ENCODE measurements at regions not wholly inside any gene's neighbourhood (a gene's known extent, or its start where the extent isn't known, plus 50 kb on each side); places are given as distances from the start of the nearest gene placed in this dataset.
"Not testable (repeated sequence)": the region's sequence is repeated elsewhere in the genome, so short reads cannot be mapped to it uniquely, and the experiment has no call there.

DNA sequence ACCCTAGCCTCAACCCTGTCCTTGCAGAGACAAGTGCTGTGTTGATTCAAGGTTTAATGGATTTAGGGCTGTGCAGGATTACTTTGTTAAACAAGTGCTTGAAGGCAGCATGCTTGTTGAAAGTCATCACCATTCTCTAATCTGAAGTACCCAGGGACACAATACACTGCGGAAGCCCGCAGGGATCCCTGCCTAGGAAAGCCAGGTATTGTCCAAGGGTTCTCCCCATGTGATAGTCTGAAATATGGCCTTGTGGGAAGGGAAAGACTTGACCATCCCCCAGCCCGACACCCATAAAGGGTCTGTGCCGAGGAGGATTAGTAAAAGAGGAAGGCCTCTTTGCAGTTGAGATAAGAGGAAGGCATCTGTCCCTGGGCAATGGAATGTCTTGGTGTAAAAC, 118.9 kb downstream of the ZNF486 start:
- H3K27me3 Mint-ChIP-seq, H3K27ac Mint-ChIP-seq, H3K36me3 Mint-ChIP-seq, H3K4me1 Mint-ChIP-seq, H3K9me3 Mint-ChIP-seq, H3K4me3 Mint-ChIP-seq, ATAC-seq: not testable (repeated sequence)

DNA sequence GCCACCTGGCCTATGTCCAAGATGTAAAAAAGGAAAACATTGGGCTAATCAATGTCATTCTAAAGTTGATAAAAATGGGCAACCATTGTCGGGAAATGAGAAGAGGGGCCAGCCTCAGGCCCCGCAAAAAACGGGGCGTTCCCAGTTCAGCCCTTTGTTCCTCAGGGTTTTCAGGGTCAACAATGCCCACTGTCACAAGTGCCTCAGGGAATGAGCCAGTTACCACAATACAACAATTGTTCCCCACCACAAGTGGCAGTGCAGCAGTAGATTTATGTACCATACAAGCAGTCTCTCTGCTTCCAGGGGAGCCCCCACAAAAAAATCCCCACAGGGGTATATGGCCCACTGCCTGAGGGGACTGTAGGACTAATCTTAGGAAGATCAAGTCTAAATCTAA, 112.5 kb downstream of the ZNF486 start:
- Mint-ChIP-seq H3K4me1 (peaks cover under 1% of the 10 kb centered on the region), H3K27me3 (no peaks in the 10 kb centered on the region), H3K9me3 (peaks cover 5% of the 10 kb centered on the region), H3K36me3 (no peaks in the 10 kb centered on the region), H3K4me3 (no peak overlapping the region), H3K27ac (no peak overlapping the region)
- ATAC-seq = no peak

DNA sequence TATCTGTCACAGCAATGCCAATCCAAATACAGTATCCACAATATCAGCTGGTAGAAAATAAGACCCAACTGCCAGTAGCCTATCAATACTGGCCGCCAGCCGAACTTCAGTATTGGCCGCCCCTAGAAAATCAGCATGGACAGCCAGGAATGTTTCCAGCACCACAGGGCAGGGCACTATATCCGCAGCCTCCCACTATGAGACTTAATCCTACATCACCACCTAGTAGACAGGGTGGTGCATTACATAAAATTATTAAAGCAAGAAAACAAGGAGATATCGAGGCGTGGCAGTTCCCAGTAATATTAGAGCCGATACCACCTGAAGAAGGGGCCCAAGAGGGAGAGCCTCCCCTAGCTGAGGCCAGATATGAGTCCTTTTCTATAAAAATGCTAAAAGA, 111.3 kb downstream of the ZNF486 start:
- Mint-ChIP-seq H3K27me3 (no peaks in the 10 kb centered on the region), H3K36me3 (no peaks in the 10 kb centered on the region), H3K9me3 (peaks cover 5% of the 10 kb centered on the region), H3K4me3 (no peak overlapping the region), H3K27ac (no peak overlapping the region), H3K4me1 (peaks cover 8% of the 10 kb centered on the region)
- no peak for ATAC-seq

DNA sequence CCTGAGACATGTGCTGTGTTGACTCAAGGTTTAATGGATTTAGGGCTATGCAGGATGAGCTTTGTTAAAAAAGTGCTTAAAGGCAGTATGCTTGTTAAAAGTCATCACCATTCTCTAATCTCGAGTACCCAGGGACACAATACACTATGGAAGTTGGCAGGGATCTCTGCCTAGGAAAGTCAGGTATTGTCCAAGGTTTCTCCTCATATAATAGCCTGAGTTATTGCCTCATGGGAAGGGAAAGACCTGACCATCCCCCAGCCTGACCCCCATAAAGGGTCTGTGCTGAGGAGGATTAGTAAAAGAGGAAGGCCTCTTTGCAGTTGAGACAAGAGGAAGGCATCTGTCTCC, 109.7 kb downstream of the ZNF486 start:
- not testable (repeated sequence) for H3K9me3 Mint-ChIP-seq, H3K27ac Mint-ChIP-seq, H3K27me3 Mint-ChIP-seq, ATAC-seq, H3K36me3 Mint-ChIP-seq, H3K4me3 Mint-ChIP-seq
- H3K4me1 Mint-ChIP-seq = peaks cover 10% of the 10 kb centered on the region

DNA sequence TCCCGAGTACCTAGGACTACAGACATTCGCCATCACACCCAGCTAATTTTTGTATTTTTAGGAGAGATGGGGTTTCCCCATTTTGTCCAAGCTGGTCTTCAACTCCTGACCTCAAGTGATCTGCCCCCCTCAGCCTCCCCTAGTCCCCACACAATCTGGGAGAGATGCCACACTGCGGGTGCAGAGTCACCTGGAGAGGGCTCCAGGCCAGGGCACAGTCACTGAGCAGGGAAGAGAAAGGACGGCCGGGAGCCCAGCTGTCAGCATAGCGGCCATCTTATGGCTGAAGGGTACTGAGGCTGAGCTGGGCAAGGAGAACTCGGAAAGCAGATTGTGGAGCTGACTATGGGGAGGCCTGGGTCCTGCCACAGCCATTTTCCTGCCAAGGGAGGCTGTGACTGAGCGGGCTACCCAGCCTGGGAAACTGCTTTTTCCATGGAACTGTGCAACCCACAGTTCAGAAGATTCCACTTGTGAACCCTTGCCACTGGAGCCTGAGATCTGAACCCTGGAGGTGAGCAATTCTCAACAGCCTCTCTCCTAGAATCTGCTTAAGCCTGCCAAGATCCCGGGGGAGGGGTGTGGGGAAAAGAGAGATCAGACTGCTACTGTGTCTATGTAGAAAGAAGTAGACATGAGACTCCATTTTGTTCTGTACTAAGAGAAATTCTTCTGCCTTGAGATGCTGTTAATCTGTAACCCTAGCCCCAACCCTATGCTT, 109.2 kb downstream of the ZNF486 start:
- no peaks in the 10 kb centered on the region for H3K27me3 Mint-ChIP-seq
- no peak overlapping the region for H3K27ac Mint-ChIP-seq
- H3K4me1 Mint-ChIP-seq = peaks cover 16% of the 10 kb centered on the region
- no peak overlapping the region for H3K4me3 Mint-ChIP-seq
- no peak for ATAC-seq
- no peaks in the 10 kb centered on the region for H3K36me3 Mint-ChIP-seq
- no peaks in the 10 kb centered on the region for H3K9me3 Mint-ChIP-seq

DNA sequence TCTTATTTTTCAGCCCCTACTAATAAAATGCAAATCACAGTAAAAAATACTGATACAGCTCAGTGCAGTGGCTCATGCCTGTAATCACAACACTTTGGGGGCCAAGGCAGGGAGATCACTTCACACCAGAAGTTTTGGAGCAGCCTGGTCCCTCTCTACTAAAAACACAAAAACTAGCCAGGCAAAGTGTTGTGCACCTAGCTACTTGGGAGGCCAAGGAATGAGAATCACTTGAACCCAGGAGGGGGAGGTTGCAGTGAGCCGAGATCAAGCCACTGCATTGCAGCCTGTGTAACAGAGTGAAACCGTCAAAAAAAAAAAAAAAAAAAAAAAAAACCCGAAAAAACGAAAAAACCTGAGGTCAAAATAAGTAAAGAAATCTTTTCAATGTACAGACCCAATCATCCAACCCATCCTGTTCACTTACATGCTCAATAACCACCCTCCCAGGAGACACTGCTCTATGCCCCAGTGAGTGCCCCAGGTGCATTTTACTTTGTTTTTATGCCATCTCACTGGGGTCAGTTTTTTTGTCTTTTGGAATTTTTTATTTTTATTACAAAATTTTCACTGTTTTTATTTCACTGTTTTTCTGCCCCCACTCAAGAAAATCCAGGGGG, 107.0 kb downstream of the ZNF486 start:
- ATAC-seq = peak; percentile 53
- Mint-ChIP-seq H3K36me3 (no peaks in the 10 kb centered on the region), H3K4me1 (peaks cover 17% of the 10 kb centered on the region), H3K27me3 (no peaks in the 10 kb centered on the region), H3K4me3 (no peak overlapping the region), H3K27ac (no peak overlapping the region), H3K9me3 (no peaks in the 10 kb centered on the region)

DNA sequence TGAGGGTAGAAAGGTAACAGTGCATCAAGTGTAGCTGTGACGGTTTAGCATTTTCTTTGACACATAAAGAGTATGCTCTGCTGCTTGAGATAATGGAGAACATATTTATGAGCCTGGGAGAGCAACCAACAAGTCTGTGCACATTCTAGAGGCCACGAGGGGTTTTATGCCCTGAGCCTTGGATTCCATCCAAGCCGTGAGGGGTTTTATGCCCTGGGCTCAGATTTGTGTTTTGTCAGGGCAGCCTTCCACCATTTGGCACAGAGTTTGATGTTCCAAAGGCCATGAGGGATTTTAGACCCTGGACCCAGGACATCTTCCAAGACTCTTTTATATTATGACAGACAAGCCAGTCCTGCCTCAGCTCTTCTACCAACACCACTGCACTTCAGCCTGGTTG, 106.4 kb downstream of the ZNF486 start:
- Mint-ChIP-seq H3K27ac (no peak overlapping the region), H3K36me3 (no peaks in the 10 kb centered on the region), H3K9me3 (no peaks in the 10 kb centered on the region), H3K27me3 (no peaks in the 10 kb centered on the region), H3K4me1 (peaks cover 17% of the 10 kb centered on the region), H3K4me3 (no peak overlapping the region)
- no peak for ATAC-seq

DNA sequence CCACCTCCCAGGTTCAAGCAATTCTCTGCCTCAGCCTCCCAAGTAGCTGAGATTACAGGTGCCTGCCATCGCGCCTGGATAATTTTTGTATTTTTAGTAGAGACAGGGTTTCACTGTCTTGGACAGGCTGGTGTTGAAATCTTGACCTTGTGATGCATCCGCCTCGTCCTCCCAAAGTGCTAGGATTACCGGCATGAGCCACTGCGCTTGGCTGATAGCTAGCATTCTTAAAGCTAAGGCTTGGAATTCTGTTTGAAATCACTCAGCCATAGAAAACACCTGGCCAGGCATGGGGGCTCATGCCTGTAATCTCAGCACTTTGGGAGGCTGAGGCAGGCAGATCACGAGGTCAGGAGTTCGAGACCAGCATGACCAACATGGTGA, 105.6 kb downstream of the ZNF486 start:
- not testable (repeated sequence) for H3K9me3 Mint-ChIP-seq, H3K36me3 Mint-ChIP-seq, ATAC-seq, H3K4me3 Mint-ChIP-seq, H3K27me3 Mint-ChIP-seq, H3K27ac Mint-ChIP-seq
- peaks cover 17% of the 10 kb centered on the region for H3K4me1 Mint-ChIP-seq

DNA sequence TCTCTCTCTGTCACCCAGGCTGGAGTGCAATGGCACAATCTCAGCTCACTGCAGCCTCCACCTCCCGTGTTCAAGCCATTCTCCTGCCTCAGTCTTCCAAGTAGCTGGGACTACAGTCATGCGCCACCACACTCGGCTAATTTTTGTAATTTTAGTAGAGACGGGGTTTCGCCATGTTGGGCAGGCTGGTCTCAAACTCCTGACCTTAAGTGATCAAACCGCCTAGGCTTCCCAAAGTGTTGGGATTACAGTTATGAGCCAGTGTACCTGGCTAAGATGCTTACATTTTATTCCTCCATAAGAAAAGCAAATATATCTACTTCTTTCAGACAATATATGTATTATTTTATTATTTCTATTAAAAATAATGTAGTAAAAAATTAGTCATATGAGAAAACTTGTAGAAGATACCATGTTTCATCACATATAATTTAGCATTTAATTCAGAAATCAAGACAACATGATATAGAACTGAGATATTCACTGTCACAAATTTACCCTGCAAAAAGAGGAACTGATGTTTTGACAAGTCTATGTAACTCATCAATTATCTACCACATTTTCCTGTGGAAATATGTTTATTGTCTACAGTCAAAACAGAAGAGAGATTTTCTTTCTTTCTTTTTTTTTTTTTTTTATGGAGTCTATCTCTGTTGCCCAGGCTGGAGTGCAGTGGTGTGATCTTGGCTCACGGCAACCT, 105.1 kb downstream of the ZNF486 start:
- not testable (repeated sequence) for H3K27ac Mint-ChIP-seq, H3K36me3 Mint-ChIP-seq, H3K9me3 Mint-ChIP-seq, H3K27me3 Mint-ChIP-seq
- Mint-ChIP-seq H3K4me1 (peaks cover 17% of the 10 kb centered on the region), H3K4me3 (peak overlapping the region; percentile 56)
- ATAC-seq = peak; percentile 34

DNA sequence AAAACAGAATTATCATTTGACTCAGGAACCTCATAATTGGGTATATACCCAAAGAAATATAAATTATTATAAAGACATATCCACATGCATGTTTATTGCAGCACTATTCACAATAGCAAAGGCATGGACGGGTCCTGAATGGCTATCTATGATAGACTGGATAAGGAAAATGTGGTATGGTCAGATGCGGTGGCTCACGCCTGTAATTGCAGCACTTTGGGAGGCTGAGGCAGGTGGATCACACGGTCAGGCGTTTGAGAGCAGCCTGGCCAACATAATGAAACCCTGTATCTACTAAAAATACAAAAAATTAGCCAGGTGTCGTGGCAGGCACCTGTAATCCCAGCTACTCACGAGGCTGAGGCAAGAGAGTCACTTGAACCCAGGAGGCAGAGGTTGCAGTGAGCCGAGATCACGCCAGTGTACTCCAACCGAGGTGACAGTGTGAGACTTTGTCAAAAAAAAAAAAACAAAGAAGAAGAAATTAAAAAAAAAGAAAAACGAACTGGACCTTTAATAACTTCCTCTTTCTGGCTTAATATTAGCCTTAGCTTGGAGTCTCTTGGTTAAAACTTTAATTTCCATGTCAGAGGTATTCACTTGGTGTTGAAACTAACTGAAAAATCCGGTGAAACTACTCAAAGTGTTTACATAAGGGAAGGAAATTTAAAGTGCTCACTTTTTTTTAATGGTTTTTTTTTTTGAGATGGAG, 104.4 kb downstream of the ZNF486 start:
- peak; percentile 50 for ATAC-seq
- H3K4me3 Mint-ChIP-seq = peak overlapping the region; percentile 56

DNA sequence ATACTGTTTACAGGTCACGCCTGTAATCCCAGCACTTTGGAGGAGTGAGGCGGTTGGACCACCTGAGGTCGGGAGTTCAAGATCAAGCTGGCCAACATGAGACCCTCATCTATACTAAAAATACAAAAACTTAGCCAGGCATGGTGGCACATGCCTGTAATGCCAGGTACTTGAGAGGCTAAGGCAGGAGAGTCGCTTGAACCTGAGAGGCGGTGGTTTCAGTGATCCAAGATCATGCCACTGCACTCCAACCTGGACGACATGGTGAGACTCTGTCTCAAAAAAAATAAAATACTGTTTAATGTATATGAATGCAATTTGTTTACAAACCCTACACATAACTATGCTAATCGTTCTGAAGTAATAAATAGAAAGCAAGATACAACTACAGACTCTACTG, 102.4 kb downstream of the ZNF486 start:
- Mint-ChIP-seq H3K9me3 (no peaks in the 10 kb centered on the region), H3K27ac (no peak overlapping the region), H3K27me3 (no peaks in the 10 kb centered on the region), H3K4me3 (no peak overlapping the region), H3K4me1 (peaks cover 16% of the 10 kb centered on the region), H3K36me3 (no peaks in the 10 kb centered on the region)
- no peak for ATAC-seq

More for the DNA sequence above, 104.4 kb downstream of the ZNF486 start:
- Mint-ChIP-seq H3K36me3 (no peaks in the 10 kb centered on the region), H3K9me3 (no peaks in the 10 kb centered on the region), H3K27me3 (no peaks in the 10 kb centered on the region), H3K4me1 (peaks cover 17% of the 10 kb centered on the region), H3K27ac (no peak overlapping the region)

DNA sequence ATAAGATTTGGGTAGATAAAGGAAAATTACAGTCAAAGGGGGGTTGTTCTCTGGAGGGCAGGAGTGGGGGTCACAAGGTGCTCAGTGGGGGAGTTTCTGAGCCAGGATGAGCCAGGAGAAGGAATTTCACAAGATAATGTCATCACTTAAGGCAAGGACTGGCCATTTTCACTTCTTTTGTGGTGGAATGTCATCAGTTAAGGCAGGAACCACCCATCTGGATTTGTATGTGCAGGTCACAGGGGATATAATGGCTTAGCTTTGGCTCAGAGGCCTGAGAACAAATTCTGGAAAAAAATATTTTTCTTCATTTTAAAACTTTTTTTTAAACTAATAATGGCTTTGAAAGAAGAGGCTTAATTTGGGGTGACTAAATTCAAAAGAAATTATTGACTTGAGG, 94.5 kb downstream of the ZNF486 start:
- H3K4me1 Mint-ChIP-seq, H3K36me3 Mint-ChIP-seq, H3K27me3 Mint-ChIP-seq, ATAC-seq, H3K9me3 Mint-ChIP-seq, H3K27ac Mint-ChIP-seq, H3K4me3 Mint-ChIP-seq: not testable (repeated sequence)

DNA sequence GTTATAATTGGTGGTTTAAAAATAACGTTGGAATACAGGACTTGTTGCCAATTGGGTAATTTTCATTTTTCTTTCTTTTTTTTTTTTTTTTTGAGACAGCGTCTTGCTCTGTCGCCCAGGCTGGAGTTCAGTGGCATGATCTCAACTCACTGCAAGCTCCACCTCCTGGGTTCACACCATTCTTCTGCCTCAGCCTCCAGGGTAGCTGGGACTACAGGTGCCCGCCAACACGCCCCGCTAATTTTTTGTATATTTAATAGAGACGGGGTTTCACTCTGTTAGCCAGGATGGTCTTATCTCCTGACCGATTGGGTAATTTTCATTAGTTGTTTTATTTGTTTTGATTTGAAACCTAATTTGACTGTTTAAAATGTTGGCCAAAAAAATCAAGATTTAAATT, 93.7 kb downstream of the ZNF486 start:
- H3K9me3 Mint-ChIP-seq, H3K27me3 Mint-ChIP-seq, H3K27ac Mint-ChIP-seq, H3K36me3 Mint-ChIP-seq, H3K4me1 Mint-ChIP-seq, H3K4me3 Mint-ChIP-seq, ATAC-seq: not testable (repeated sequence)

DNA sequence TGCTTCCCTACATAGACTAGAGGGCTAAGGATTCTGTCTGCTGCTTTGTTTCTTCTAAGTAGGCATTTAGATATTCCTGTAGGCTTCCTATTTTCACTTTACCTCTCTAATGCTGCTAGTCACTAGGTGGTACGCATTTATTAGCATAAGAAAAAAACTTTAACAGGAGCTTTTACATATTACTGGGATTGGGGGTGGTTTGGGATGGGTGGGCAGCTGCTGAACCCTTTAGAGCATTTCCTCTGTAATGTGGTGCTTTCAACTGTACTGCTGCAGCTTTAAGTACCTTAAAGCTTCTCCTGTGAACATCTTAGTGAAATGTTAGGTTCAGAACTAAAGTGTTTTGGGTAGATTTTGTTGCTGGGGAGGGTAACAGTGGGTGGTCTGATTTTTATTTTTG, 92.6 kb downstream of the ZNF486 start:
- Mint-ChIP-seq H3K4me3 (no peak overlapping the region), H3K36me3 (no peaks in the 10 kb centered on the region), H3K27ac (no peak overlapping the region), H3K9me3 (peaks cover 5% of the 10 kb centered on the region), H3K27me3 (peaks cover 9% of the 10 kb centered on the region), H3K4me1 (no peaks in the 10 kb centered on the region)
- ATAC-seq = no peak

DNA sequence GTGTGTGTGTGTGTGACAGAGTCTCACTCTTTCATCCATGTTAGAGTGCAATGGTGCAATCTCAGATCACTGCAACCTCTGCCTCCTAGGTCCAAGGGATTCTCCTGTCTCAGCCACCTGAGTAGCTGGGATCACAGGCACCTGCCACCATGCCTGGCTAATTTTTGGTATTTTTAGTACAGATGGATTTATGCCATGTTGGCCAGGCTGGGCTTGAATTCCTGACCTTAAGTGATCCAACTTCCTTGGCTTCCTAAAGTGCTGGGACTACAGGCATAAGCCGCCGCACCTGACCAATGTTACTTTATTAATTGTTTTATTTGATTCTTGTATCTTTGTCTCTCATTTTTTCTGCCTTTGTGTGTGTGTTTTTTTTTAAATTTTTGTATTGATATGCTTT, 89.6 kb downstream of the ZNF486 start:
- no peaks in the 10 kb centered on the region for H3K36me3 Mint-ChIP-seq
- no peak overlapping the region for H3K27ac Mint-ChIP-seq
- peaks cover 3% of the 10 kb centered on the region for H3K9me3 Mint-ChIP-seq
- no peaks in the 10 kb centered on the region for H3K4me1 Mint-ChIP-seq
- ATAC-seq = no peak
- H3K27me3 Mint-ChIP-seq = peaks cover 8% of the 10 kb centered on the region
- no peak overlapping the region for H3K4me3 Mint-ChIP-seq

DNA sequence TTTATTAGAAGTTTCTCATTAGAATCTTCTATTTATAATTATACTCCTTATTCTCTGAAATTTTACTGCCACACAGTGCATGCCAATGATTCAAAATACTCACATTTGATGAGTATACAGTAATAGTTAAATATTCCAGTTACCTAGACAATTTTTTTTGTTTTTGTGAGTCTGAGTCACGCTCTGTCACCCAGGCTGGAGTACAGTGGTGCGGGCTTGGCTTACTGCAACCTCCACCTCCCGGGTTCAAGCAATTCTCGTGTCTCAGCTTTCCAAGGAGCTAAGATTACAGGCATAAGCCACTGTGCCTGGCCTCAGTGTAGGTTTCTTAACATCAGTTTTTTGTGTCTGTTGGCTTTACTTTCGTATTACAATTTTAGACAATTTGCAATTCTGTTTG, 87.1 kb downstream of the ZNF486 start:
- Mint-ChIP-seq H3K4me1 (no peaks in the 10 kb centered on the region), H3K36me3 (no peaks in the 10 kb centered on the region), H3K9me3 (no peaks in the 10 kb centered on the region), H3K27me3 (no peaks in the 10 kb centered on the region), H3K27ac (no peak overlapping the region), H3K4me3 (no peak overlapping the region)
- no peak for ATAC-seq
